Keratinocyte (primary cell): ENCODE measurements at regions not wholly inside any gene's neighbourhood (a gene's known extent, or its start where the extent isn't known, plus 50 kb on each side); places are given as distances from the start of the nearest gene placed in this dataset.

Experiments
- CTCF ChIP-seq, 3 experiments: IDR thresholded peaks in 1 of 3; conservative IDR thresholded peaks in 1 of 3; optimal IDR thresholded peaks in 1 of 3; 2 replicates in 2 of 3; 3 replicates in 1 of 3; pipeline versions ENCODE3 to v1.5.1; 2011; ENCODE audit warnings: low read length in 3 of 3, mild to moderate bottlenecking in 3 of 3, moderate library complexity in 2 of 3, control low read depth in 1 of 3, inconsistent platforms in 1 of 3; ENCODE audit not compliant: insufficient read depth in 2 of 3; ENCODE audit errors: extremely low read depth in 1 of 3
- EZH2 ChIP-seq: IDR thresholded peaks from one replicate; pipeline ENCODE4 v1.6.1; 2012; ENCODE audit warnings: inconsistent platforms, mild to moderate bottlenecking, low read length, moderate library complexity

GRCh38 chr13:84831666-84832657 lies 949.7 kb upstream of the SLITRK1 start:
- TF ChIP-seq EZH2 (no peak), CTCF (optimal IDR thresholded peaks at IDR 0.05 in 1 of 3, IDR thresholded peaks at IDR 0.05 in 1 of 3, conservative IDR thresholded peaks at IDR 0.05 in 1 of 3; ENCODE audit: extremely low read depth in 1 of 3, insufficient read depth in 2 of 3, low read length in 3 of 3) (no peak)
